CD14-positive monocyte (primary cell): ENCODE measurements at regions not wholly inside any gene's neighbourhood (a gene's known extent, or its start where the extent isn't known, plus 50 kb on each side); places are given as distances from the start of the nearest gene placed in this dataset.

Experiments used
- DNase-seq, 3 donors: peaks; one replicate each; pipeline ENCODE4 v3.0.0-alpha.2; 2011 to 2022
- H2AFZ ChIP-seq: 2 replicates; pipeline ENCODE4 v1.6.0; 2012; ENCODE audit warnings: mild to moderate bottlenecking, low read depth, low read length, inconsistent platforms; ENCODE audit not compliant: insufficient read depth, poor library complexity, severe bottlenecking
- H3K27ac ChIP-seq, 2 donors: 1 replicate in 1 of 2; 2 replicates in 1 of 2; pipeline ENCODE4 v1.5.1; 2012 to 2013; ENCODE audit warnings: low read length in 2 of 2, control low read depth in 1 of 2, inconsistent platforms in 1 of 2, low read depth in 1 of 2, mild to moderate bottlenecking in 1 of 2
- H3K27me3 ChIP-seq, 2 donors: one replicate each; pipeline versions ENCODE4 v1.6.0 to v1.6.1; 2011 to 2013; ENCODE audit warnings: low read length in 2 of 2; ENCODE audit not compliant: control insufficient read depth in 2 of 2, insufficient read depth in 2 of 2
- H3K36me3 ChIP-seq, 2 donors: replicated peaks in 1 of 2; 1 replicate in 1 of 2; 2 replicates in 1 of 2; pipeline versions ENCODE4 v1.5.1 to v1.6.1; 2012 to 2013; ENCODE audit warnings: low read length in 2 of 2, control low read depth in 1 of 2, inconsistent platforms in 1 of 2, mild to moderate bottlenecking in 1 of 2; ENCODE audit not compliant: insufficient read depth in 2 of 2, control insufficient read depth in 1 of 2
- H3K4me1 ChIP-seq, 2 donors: 1 replicate in 1 of 2; 2 replicates in 1 of 2; pipeline versions ENCODE4 v1.5.1 to v1.6.1; 2012 to 2013; ENCODE audit warnings: low read length in 2 of 2, control low read depth in 1 of 2, inconsistent platforms in 1 of 2, mild to moderate bottlenecking in 1 of 2, moderate library complexity in 1 of 2; ENCODE audit not compliant: insufficient read depth in 2 of 2, control insufficient read depth in 1 of 2
- H3K4me2 ChIP-seq: replicated peaks from 2 replicates; pipeline ENCODE3; 2012; ENCODE audit warnings: low read length, moderate library complexity, mild to moderate bottlenecking; ENCODE audit not compliant: poor library complexity, severe bottlenecking; ENCODE audit errors: extremely low read depth
- H3K4me3 ChIP-seq, 3 experiments: fragments of 200-600 bp in 1 of 3; sonication (generic) in 1 of 3; replicated peaks in 1 of 3; 1 replicate in 2 of 3; 2 replicates in 1 of 3; pipeline ENCODE4 v1.5.1; 2011 to 2013; ENCODE audit warnings: low read length in 3 of 3, mild to moderate bottlenecking in 3 of 3, control low read depth in 2 of 3, low read depth in 2 of 3, inconsistent platforms in 1 of 3, moderate library complexity in 1 of 3
- H3K79me2 ChIP-seq: 2 replicates; pipeline ENCODE4 v1.6.0; 2012; ENCODE audit warnings: mild to moderate bottlenecking, control low read depth, inconsistent platforms, low read length, moderate library complexity; ENCODE audit not compliant: insufficient read depth
- H3K9ac ChIP-seq: 2 replicates; pipeline ENCODE4 v1.6.0; 2017; ENCODE audit warnings: low read length, mild to moderate bottlenecking; ENCODE audit not compliant: insufficient read depth, poor library complexity, severe bottlenecking
- H3K9me3 ChIP-seq, 2 donors: replicated peaks in 1 of 2; 1 replicate in 1 of 2; 2 replicates in 1 of 2; pipeline versions ENCODE4 v1.5.1 to v1.6.1; 2012 to 2013; ENCODE audit warnings: low read length in 2 of 2, control low read depth in 1 of 2; ENCODE audit not compliant: control insufficient read depth in 1 of 2, insufficient read depth in 1 of 2
- H4K20me1 ChIP-seq: 2 replicates; pipeline ENCODE4 v1.6.0; 2012; ENCODE audit warnings: mild to moderate bottlenecking, low read length, control low read depth, moderate library complexity; ENCODE audit not compliant: insufficient read depth
- H3K27ac Mint-ChIP-seq, 7 donors: one replicate each; pipeline ENCODE4 v1.8.0; 2020; ENCODE audit warnings: mild to moderate bottlenecking in 7 of 7, mixed read lengths in 7 of 7, moderate library complexity in 6 of 7, inconsistent platforms in 2 of 7
- H3K27me3 Mint-ChIP-seq, 3 donors: one replicate each; pipeline ENCODE4 v1.8.0; 2021 to 2022; ENCODE audit warnings: low read depth in 3 of 3, mild to moderate bottlenecking in 3 of 3, mixed read lengths in 3 of 3, moderate library complexity in 3 of 3, inconsistent platforms in 1 of 3
- H3K36me3 Mint-ChIP-seq, 2 donors: one replicate each; pipeline ENCODE4 v1.8.0; 2020; ENCODE audit warnings: mixed read lengths in 2 of 2, inconsistent platforms in 1 of 2, mild to moderate bottlenecking in 1 of 2
- H3K4me1 Mint-ChIP-seq: one replicate; pipeline ENCODE4 v1.8.0; 2020; ENCODE audit warnings: mild to moderate bottlenecking, mixed read lengths
- H3K4me3 Mint-ChIP-seq, 2 donors: one replicate each; pipeline ENCODE4 v1.8.0; 2020; ENCODE audit warnings: mild to moderate bottlenecking in 2 of 2, mixed read lengths in 2 of 2, moderate library complexity in 1 of 2
- H3K9me3 Mint-ChIP-seq, 7 donors: one replicate each; pipeline ENCODE4 v1.8.0; 2020 to 2022; ENCODE audit warnings: mixed read lengths in 7 of 7, mild to moderate bottlenecking in 6 of 7, moderate library complexity in 6 of 7, inconsistent platforms in 2 of 7
- CTCF ChIP-seq: fragments of 200-600 bp; IDR thresholded peaks from one replicate; pipeline ENCODE4 v1.8.0; 2022; ENCODE audit warnings: antibody characterized with exemption, mild to moderate bottlenecking
- WGBS: methylation state at CpG from one replicate; pipeline ENCODE4 v1.1.5; 2013; ENCODE audit warnings: missing lambda C conversion rate; ENCODE audit not compliant: insufficient coverage; 5-methylcytosine and 5-hydroxymethylcytosine counted together
- intact Hi-C, 2 donors: fragments of 100-400 bp; cut with micrococcal nuclease; formaldehyde crosslinking; loops; one replicate each; pipeline versions ENCODE4 v1.15.0 to v1.15.1; 2023

- Mint-ChIP-seq H3K9me3 (peaks cover 2 to 11% (median 4%) of the 10 kb centered on the region in 7 donors), H3K27ac (no peak overlapping the region), H3K27me3 (peaks cover 0 to 2% (median 1%) of the 10 kb centered on the region in 3 donors), H3K4me1 (no peaks in the 10 kb centered on the region), H3K36me3 (no peaks in the 10 kb centered on the region), H3K4me3 (no peak overlapping the region)
- Histone ChIP-seq H3K9ac (no peak overlapping the region), H3K27me3 (no peaks in the 10 kb centered on the region), H3K4me2 (no peak overlapping the region), H3K9me3 (peaks cover 6 to 16% of the 10 kb centered on the region in 2 donors), H3K4me3 (no peak overlapping the region), H3K79me2 (no peaks in the 10 kb centered on the region), H4K20me1 (no peaks in the 10 kb centered on the region), H2AFZ (no peak overlapping the region), H3K36me3 (no peaks in the 10 kb centered on the region), H3K27ac (no peak overlapping the region), H3K4me1 (no peaks in the 10 kb centered on the region)
- TF ChIP-seq CTCF: no peak
- WGBS: no CpG with 5 or more reads among the region's 5 CpGs
- intact Hi-C loops: no loop called here
- no peak for DNase-seq
Measured at GRCh38 chrX:6782831-6783230, 247.9 kb upstream of the VCX3A start.

GRCh38 chrX:6778544-6779503 is 243.9 kb upstream of the VCX3A start:
- H3K4me3 Mint-ChIP-seq: no peak overlapping the region
- TF ChIP-seq CTCF: no peak
- Histone ChIP-seq H4K20me1 (no peaks in the 10 kb centered on the region), H3K27ac (no peak overlapping the region), H3K9me3 (peaks cover 11 to 23% of the 10 kb centered on the region in 2 donors), H3K4me3 (no peak overlapping the region), H3K4me2 (no peak overlapping the region), H3K36me3 (no peaks in the 10 kb centered on the region), H3K4me1 (no peaks in the 10 kb centered on the region), H2AFZ (no peak overlapping the region), H3K79me2 (no peaks in the 10 kb centered on the region), H3K27me3 (no peaks in the 10 kb centered on the region), H3K9ac (no peak overlapping the region)
- 53% methylated on average over 4 of the region's 22 CpGs for WGBS
- no peaks in the 10 kb centered on the region for H3K4me1 Mint-ChIP-seq
- H3K9me3 Mint-ChIP-seq: peaks cover 3 to 14% (median 7%) of the 10 kb centered on the region in 7 donors
- intact Hi-C loops: no loop called here
- no peak for DNase-seq
- no peaks in the 10 kb centered on the region for H3K36me3 Mint-ChIP-seq
- H3K27me3 Mint-ChIP-seq: peaks cover 0 to 2% (median 0%) of the 10 kb centered on the region in 3 donors
- H3K27ac Mint-ChIP-seq: no peak overlapping the region
